MV-4-11 (cell line): ENCODE measurements at regions not wholly inside any gene's neighbourhood (a gene's known extent, or its start where the extent isn't known, plus 50 kb on each side); places are given as distances from the start of the nearest gene placed in this dataset.
A peak's percentile ranks its signal among the peaks of the same experiment; 100 is the strongest.

ENCODE experiments used
- DNase-seq: peaks from one replicate; lab custom pipeline; 2025; lab: John Stamatoyannopoulos, UW

DNA sequence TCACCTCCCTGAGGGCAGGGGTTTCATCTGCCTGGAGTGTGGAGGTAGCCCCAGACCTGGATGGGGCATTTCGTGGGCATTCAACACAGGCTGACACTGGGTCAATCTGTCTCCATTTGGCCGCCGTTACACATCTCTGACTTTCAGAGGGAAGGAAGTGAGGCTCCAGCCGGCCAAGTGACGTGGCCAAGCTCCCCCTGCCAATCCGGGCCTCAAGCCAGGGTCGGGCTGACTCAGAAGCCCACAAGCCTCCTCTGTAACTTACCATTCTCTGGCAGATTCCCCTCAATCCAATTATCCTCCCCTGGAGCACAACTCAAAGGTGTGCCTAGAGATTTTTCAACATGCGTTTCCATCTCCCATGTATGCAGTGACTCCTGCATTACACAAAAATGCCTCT is 227.6 kb downstream of the KLF13 start:
- peak; percentile 31 for DNase-seq

DNA sequence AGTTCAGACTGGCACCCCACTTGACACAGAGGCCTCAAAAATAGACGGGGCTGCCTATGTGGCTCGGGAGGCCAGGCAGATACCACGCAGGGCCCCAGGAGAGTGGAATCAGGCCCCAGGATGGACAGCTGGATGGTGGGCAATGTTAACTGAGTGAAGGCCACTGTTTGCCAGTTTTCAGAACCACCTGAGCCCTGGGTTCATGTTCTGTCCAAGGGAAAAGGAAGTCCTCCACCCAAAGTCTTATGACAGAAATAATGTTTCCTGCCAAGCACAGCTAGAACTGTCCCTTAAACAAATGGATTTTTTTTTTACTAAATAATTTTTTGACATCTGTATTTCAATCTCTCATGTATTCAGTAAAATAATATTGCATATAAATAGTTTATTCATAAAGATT is 228.4 kb downstream of the KLF13 start:
- DNase-seq = no peak

DNA sequence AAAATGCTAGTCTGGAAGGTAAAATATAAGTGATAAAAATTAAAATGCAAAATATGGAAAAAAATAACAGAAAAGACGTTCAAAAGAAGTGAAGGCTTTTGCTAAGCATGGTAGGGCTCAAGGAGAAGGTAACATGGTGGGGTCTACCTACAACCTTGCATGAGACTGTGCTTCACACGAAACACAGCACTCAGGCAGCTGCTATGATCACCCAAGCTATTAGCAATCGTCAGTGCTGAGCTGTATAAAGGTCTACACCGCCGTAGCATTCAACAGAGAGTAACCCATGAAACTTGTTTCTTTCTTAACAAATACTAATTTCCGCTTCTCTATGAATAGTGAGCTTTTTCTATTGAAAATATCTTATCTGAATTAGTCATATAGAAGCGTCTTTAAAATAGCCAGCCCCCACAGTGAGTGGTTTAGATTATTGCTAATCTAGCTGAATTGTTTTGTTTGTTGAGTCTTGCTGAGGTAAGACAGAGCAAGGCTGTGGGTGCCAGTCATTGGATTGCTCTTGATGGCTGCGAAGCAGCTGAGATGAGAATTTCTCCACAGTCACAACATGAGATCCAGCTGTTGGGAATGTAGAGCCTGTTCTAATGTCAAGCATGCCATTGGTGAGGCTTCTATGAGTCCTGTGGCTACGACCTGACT is 230.0 kb downstream of the KLF13 start:
- no peak for DNase-seq

DNA sequence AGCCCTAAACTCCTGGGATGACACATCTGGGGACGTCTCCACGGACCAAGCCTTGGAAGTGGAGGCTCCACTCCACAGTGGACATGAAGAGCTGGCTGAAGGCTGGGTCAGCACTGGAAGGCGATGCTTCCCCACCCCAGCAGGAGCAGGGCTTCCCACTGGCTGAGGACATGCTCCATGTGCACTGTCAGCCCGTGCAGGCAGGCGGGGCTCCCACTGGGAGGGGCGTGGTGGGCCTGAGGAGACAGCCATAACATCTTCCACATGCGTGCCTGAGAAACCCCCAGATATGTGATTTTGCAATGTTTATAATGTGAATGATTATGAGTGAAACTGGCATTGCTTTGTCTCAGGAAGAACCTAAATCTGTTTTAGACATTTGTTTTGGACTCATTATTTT is 231.3 kb downstream of the KLF13 start:
- DNase-seq = no peak

DNA sequence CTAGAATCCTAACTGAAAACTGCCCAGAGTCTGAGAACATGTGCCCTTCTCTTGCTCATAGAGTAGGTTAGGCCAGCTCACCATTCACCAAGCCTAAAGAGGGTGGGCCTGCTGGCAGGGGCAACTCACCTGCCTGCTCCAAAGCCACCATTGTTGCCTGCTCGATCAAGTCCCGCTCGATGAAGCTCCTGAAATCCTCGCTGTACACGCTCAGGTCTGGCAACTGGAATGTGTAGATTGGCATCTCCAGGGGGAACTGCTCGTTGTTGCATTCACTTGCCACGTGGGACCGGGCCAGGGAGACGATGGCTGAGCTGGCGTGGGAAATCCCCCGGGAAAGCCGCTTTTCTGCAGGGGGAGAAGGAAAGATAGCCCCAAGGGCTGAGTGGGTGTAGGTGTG is 232.2 kb downstream of the KLF13 start:
- DNase-seq = no peak

DNA sequence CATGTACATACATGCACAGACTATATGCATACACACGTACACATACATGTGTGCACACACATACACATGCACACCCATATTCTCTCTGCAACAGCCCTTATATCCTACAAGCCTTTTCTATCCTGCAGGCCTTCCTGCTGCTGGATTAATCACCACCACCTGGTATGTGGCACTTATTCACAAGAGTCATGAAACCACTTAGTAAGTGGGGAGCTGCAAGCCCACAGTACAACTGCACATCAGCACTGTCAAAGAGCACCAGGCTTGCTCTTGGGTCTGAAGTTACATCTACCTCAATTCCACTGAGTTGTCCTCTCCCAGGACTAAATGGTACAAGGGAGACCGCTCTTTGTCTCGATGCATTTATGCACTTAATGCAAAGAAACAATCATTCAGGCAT is 233.2 kb downstream of the KLF13 start:
- DNase-seq = no peak

DNA sequence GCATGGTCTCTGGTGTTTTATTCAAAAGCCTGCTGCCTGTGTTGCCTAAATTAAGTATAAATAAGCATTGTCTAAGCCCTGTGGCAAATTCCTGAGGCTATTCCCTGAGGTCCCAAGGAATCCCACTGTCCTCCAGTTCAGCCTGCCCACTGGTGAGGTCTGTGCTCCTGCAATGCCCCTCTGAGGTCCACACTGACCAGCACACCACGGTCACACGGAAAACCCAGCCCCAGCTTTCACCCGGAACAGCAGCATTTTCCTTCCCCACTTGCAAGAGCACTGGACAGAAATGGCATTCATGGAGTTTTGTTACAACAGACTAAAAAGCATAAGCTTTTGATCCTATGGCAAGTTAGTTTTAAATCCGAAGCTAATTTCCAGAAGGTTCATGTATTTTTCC is 234.0 kb downstream of the KLF13 start:
- no peak for DNase-seq

DNA sequence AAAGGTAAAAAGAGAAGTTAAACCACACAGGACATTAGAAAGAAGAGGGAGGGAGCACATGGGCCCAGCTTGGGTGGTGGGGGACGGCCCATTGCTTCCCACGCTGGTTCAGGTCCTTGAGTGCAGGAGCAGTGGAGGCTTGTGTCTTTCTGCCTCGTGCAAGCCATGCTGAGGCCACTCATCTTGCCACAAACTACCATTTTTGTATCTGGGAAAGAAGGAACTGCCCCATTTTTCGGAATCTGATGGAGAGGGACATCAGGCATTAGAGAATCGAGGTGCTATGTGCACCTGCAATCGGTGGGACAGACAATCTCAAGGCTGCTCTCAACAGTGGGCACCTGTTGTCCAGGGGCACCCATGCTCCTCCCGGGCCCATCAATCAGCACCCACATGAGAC is 234.5 kb downstream of the KLF13 start:
- no peak for DNase-seq

DNA sequence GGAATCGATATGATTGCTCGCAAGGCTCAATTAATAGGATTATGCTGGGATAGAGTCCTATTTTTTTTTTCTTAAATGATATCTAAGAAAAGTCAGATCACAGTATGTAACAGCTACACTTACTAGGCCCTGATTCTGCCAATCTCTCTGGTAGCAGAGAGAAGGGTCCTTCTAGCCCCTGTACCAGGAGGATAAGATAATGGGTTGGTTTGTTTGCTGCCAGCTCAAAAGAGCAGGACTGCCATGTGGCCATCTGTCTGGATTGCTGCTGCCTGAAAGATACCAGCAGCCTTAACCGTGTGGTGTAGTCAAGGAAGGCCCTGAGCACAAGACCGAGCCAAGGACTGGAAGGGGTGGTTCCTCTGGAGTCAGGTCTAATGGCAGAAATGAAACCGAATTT is 236.4 kb downstream of the KLF13 start:
- no peak for DNase-seq

DNA sequence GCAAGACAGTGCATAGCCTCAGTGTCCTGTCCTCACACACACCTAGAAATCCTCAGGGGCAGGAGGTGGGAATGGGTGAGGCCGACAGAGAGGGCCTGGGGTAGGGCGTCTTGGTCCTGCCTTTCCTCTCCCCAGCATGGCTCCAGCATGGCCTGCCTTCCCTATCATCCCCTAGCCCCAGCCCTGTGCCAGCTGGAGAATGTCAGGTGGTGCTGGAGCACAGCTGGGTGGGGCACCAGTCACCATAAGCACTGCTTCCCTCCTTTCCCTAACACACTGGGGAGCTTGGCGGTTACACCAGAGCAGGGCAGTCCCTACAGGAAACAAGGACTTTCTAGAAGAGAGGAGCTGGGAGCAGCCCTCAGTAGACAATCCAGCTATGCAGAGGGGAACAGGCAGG is 236.8 kb downstream of the KLF13 start:
- no peak for DNase-seq

DNA sequence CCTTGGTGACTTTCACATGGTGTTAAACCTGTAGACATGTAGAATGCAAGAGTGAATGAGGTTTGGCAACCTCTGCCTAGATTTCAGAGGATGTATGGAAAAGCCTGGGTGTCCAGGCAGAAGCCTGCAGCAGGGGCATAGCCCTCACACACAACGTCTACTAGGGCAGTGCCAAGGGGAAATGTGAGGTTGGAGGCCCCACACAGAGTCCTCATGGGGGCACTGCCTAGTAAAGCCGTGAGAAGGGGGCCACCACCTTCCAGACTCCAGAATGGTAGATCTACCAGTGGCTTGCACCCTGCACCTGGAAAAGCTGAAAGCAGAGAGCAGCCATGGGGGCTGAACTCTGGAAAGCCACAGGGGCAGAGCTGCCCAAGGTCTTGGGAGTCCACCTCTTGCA is 241.2 kb downstream of the KLF13 start:
- no peak for DNase-seq

DNA sequence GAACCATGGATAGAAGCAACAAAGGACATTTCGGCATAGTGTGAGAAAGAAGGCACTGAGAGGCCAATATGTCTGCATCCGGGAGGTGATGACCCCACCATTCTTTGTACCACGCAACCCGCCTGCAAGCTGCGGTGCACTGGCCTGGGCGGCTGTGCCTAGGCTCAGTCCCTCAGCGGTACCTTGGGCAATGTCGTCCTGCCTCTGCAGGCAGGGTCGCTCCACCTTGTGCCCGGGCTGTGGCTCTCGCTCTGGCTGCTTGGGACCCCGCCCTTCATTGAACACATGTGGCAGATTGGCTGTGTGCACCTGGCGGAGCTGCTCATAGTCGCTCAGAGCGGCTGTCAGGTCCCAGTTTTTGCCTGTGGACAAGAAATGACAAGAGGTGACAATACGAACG is 243.2 kb downstream of the KLF13 start:
- DNase-seq = no peak

DNA sequence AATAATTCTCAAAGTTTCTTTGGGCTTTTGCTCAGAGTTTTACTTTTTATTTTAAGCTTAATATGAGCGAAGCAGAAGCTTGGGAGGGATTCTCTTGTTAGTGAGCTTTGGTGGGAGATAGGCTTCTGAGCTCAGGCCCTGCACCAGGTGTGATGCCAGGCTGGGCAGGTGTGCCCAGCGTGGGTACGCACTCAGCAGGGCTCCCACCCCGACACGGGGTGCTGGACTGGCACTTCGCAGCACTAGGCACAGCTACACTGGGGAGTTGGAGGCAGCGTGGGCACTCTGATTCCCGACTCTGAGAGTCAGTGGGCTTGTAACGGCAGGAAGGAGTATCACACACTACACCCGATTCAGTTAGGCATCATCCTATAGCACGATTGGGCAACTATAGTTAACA is 244.0 kb downstream of the KLF13 start:
- DNase-seq = no peak

DNA sequence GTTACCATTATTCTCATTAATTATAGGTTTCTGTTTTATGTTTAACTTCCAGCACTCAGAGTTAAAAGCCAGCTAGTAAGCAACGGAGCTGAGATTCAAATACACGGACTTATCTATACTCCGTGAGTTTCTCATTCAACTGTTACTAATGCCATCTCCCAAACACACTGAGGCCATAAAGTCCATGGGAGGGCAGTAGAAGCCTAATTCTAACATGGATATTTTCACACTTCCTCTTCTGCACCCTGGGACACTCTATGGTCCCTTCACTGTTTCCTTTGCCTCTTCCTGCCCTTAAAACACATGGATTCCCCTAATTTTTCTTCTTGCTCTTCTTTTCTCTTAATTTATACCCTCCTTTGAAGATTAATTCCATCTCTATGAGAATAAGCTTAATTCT is 245.0 kb downstream of the KLF13 start:
- DNase-seq = peak; percentile 56

DNA sequence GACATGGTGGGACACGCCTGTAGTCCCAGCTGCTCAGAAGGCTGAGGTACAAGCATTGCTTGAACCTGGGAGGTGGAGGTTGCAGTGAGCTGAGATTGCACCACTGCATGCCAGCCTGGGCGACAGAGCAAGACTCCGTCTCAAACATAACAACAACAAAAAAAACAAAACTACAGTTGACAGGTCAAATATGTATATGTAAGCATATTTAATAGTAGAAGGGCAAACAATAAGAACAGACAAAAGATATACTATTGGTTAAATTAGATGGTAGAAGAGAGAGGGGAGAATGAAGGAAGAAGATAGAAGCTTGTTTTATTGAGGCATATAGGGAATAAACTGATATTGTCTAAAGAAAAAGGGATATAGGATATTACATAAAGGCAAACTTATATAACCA is 247.1 kb downstream of the KLF13 start:
- no peak for DNase-seq

DNA sequence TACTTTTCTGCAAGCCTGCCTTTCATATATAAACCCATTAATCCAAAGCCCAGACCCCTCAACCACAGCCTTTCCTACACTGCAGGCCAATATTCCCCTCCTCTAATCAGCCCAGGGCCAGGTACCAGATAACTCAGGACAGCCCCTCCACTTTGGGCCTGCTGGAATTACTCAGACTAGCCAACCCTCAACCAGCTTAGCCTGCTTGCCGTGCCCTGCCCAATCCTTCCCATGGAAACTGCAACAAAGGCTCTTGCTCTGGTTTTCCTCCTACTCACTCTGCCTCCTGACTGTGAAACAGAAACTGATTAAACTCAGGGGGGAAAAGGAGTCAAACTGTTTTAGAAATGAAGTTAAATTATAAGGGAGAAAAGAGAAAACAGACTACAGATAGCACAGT is 248.1 kb downstream of the KLF13 start:
- DNase-seq = no peak

DNA sequence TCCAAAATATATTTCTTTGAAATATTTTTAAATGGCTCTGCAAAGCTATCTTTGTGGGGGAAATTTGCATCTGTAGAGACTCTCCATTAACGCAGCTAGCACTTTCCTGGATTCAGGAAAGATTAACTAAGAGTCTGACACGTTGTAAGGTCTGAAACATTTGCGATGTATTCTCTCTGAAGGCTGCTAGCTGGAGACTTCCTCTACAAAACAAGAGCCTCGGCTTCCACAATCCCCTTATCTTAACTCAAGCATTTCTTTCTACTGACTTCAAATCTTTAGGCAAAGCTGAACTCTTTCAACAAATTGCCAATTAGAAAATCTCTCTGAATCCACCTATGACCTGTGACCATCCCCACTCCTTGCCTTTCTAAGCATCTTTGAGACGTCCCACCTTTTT is 250.5 kb downstream of the KLF13 start:
- DNase-seq = no peak

DNA sequence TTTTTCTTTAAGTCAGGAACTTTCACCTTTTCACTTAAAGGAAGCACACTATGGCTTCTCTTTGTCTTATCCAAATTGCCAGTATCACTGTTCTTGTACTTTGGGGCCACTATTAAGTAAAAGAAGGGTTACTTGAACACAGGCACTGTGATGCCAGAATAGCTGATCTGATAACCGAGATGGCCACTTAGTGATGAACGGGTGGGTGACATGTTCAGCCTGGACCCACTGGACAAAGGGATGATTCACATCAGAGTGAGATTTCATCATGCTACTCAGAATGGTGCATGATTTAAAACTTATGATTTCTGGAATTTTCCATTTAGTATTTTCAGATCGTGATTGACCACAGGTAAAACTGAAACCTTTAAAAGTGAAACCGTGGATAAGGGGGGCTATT is 252.6 kb downstream of the KLF13 start:
- DNase-seq = no peak

DNA sequence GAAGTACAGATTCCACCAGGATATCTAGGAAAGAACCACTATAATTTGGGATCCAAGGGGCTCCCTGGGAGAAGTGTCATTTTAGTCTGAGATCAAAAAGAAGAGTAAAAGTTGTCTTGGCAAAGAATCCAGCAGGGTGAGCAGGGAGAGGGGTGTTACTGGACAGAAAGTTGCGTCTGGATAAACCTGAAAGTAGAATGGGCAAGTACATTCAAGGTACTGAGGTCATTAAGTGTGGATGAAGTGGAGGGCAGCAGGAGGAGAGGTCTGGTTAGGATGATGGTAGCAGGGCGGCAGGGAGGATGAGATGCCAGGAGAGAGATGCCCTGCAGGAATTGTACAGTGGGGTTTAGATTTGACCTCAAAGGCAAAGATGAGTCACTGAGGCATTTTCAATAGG is 253.3 kb downstream of the KLF13 start:
- no peak for DNase-seq

DNA sequence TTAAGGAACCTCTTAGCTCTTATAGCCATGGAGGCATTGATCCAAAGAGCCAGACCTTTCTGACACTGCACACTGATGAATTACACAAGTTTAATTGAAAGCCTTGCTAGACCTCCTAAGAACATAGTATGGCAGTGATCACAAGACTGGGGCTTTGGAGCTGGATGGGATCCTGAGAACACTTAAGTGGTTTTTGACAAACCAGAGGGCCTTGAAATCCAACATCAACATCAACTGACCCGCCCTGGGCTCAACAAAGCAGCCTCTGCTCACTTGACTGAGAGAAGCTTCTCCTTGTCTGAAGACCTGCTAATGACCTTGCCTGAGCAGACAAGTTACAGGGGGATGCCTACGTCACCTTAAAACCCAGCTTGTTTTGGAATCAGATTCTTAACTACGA is 257.6 kb downstream of the KLF13 start:
- DNase-seq = no peak

DNA sequence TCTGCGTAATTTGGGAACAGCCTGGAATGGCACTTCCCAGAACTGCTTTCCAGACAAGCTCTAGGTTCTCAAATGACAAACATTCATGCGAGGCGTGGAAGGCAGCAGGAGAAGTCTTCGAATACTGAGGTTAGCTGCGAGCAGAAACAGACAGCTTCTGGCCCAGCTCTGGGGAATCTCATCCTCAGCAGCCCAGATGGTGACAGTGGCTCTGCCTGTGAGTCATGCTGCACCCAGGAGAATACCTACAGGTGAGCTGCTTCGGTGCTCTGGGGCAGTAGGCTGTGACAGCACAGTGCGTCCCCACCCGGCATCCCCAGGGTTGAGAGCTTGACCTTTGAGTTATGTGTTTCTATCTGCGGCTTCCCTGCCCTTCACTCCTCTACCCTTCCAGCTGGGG is 258.6 kb downstream of the KLF13 start:
- no peak for DNase-seq

DNA sequence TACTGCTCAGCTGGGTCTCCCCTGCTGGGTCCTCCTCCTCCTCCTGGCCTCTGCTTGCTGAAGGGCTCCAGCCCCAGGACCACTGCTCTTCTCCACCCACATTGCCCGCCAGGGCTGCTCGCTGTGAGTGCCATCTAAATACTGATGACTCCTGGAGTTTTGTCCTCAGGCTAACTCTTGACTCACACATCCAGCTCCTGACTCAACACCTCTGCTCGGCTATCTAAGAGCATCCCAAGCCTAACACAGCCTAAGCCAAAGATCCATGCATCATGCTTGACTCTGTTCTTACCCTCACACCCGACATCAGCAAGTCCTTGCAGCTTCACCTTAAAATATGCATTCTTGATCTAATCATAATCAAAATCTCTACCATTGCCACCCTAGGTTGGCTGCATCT is 260.2 kb downstream of the KLF13 start:
- DNase-seq = no peak

DNA sequence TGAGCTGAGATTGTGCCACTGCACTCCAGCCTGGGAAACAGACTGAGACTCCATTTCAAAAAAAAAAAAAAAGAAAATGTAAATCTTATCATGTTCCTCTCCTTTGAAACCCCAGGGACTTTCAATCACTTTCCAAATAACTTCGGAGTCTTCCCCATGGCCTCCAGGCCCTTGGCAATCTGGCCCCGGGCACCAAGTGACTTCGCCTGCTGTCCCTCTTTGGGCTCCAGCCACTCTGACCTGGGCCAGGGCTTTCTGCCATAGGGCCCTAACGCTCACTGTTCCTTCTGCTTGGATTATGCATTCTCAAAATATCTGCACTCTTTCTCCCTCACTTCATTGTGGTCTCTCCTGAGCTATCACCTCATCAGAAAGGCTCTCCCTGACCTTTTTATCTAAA is 260.9 kb downstream of the KLF13 start:
- no peak for DNase-seq

DNA sequence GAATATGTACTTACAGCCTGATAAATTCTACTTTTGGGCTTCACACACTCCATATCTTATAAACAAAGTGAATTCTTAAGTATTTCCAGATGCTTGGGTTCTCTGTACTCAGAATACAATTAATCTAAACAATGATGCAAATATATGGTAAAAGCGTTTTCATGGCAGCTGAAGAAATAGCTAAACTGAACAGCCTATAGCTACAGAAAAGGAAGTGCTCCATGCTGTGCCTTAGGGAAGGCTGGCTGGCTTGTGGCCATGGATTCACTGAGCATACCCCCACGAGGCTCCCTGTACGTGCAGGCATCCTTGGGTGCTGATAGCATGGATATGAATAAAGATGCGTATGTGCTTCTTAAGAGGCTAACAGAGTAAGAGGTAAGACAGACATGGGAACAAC is 264.0 kb downstream of the KLF13 start:
- DNase-seq = no peak

DNA sequence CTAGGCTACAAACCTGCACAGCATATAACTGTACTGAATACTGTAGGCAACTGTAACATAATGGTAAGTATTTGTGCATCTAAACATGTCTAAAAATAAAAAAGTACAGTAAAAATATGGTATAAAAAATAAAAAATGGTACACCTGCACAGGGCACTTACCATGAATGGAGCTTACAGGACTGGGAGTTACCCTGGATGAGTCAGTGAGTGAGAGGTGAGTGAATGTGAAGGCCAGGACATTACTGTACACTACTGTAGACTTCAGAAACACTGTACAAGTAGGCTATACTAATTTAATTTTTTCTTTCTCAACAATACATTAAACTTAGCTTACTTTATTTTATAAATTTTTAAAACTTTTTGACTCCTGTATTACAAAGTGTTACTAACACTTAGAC is 265.3 kb downstream of the KLF13 start:
- no peak for DNase-seq
